NB4 (cell line): ENCODE measurements at regions not wholly inside any gene's neighbourhood (a gene's known extent, or its start where the extent isn't known, plus 50 kb on each side); places are given as distances from the start of the nearest gene placed in this dataset.

Source experiments
- POLR2A ChIP-seq: IDR thresholded peaks from 2 replicates; pipeline ENCODE4 v1.6.1; 2011; ENCODE audit warnings: mild to moderate bottlenecking; ENCODE audit not compliant: insufficient read length; ENCODE audit errors: extremely low read depth
- TF ChIP-seq, protein P1 (sequence below): IDR thresholded peaks from one replicate; pipeline ENCODE4 v1.5.1; 2012; ENCODE audit warnings: low read depth, low read length

DNA sequence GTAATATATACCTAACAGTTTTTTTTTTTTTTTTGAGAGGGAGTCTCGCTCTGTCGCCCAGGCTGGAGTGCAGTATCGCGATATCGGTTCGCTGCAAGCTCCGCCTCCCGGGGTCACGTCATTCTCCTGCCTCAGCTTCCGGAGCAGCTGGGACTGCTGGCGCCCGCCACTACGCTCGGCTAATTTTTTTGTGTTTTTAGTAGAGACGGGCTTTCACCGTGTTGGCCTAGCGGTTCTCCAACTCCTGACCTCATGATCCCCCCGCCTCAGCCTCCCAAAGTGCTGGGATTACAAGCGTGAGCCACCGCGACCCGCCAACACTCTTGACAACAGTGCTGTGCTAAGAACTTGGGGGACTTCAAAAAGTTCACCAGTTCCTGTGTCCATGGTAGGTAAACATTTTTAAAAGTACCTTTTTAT, 63.5 kb downstream of the FOXG1 start:
- TF ChIP-seq, protein P1, sequence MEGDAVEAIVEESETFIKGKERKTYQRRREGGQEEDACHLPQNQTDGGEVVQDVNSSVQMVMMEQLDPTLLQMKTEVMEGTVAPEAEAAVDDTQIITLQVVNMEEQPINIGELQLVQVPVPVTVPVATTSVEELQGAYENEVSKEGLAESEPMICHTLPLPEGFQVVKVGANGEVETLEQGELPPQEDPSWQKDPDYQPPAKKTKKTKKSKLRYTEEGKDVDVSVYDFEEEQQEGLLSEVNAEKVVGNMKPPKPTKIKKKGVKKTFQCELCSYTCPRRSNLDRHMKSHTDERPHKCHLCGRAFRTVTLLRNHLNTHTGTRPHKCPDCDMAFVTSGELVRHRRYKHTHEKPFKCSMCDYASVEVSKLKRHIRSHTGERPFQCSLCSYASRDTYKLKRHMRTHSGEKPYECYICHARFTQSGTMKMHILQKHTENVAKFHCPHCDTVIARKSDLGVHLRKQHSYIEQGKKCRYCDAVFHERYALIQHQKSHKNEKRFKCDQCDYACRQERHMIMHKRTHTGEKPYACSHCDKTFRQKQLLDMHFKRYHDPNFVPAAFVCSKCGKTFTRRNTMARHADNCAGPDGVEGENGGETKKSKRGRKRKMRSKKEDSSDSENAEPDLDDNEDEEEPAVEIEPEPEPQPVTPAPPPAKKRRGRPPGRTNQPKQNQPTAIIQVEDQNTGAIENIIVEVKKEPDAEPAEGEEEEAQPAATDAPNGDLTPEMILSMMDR = no peak
- no peak for TF ChIP-seq POLR2A
